Heart left ventricle (tissue), 16 donors: ENCODE measurements at regions not wholly inside any gene's neighbourhood (a gene's known extent, or its start where the extent isn't known, plus 50 kb on each side); places are given as distances from the start of the nearest gene placed in this dataset.

Source experiments
- ATAC-seq, 4 donors: fragments of 200-7000 bp; cut with Tn5 transposase; one replicate each; pipeline ENCODE4 v1.9.1; 2020 to 2022; ENCODE audit warnings: moderate library complexity in 4 of 4, mild to moderate bottlenecking in 3 of 4, moderate number of reproducible peaks in 1 of 4
- DNase-seq, 5 donors: peaks; one replicate each; pipeline ENCODE4 v3.0.0-alpha.2; 2020
- H3K27ac ChIP-seq, 12 donors: fragments of 200-600 bp; sonication (generic) in 4 of 12; one replicate each; pipeline versions ENCODE4 v1.5.0 to v1.8.0; 2016 to 2022; ENCODE audit warnings: mild to moderate bottlenecking in 2 of 12
- H3K27me3 ChIP-seq, 9 donors: fragments of 200-600 bp; sonication (generic) in 2 of 9; one replicate each; pipeline versions ENCODE4 v1.5.1 to v1.8.0; 2016 to 2022; ENCODE audit warnings: mild to moderate bottlenecking in 3 of 9
- H3K36me3 ChIP-seq, 9 donors: fragments of 200-600 bp; sonication (generic) in 2 of 9; one replicate each; pipeline versions ENCODE4 v1.5.0 to v1.8.0; 2018 to 2022; ENCODE audit warnings: mild to moderate bottlenecking in 2 of 9
- H3K4me1 ChIP-seq, 12 donors: fragments of 200-600 bp; sonication (generic) in 4 of 12; one replicate each; pipeline versions ENCODE4 v1.5.0 to v1.8.0; 2016 to 2022; ENCODE audit warnings: mild to moderate bottlenecking in 3 of 12
- H3K4me3 ChIP-seq, 12 donors: fragments of 200-600 bp; sonication (generic) in 4 of 12; one replicate each; pipeline versions ENCODE4 v1.5.0 to v1.8.0; 2017 to 2022; ENCODE audit warnings: mild to moderate bottlenecking in 9 of 12, moderate library complexity in 4 of 12
- H3K9me3 ChIP-seq, 12 donors: fragments of 200-600 bp; sonication (generic) in 4 of 12; one replicate each; pipeline versions ENCODE4 v1.5.0 to v1.8.0; 2016 to 2022; ENCODE audit warnings: mild to moderate bottlenecking in 1 of 12
- CTCF ChIP-seq, 12 donors: fragments of 200-600 bp; sonication (generic) in 4 of 12; IDR thresholded peaks; one replicate each; pipeline versions ENCODE4 v1.5.0 to v1.8.0; 2018 to 2022; ENCODE audit warnings: antibody characterized with exemption in 12 of 12, mild to moderate bottlenecking in 5 of 12
- POLR2A ChIP-seq, 2 donors: fragments of 450-650 bp; IDR thresholded peaks; one replicate each; pipeline ENCODE4 v1.6.1; 2017; ENCODE audit warnings: antibody characterized with exemption in 2 of 2, mild to moderate bottlenecking in 2 of 2, moderate library complexity in 2 of 2
- WGBS, 4 donors: extraction: QIAGEN DNeasy Blood & Tissue Kit in 2 of 4; methylation state at CpG; one replicate each; pipeline versions ENCODE4 v1.1.5 to v1.1.7; 2013 to 2018; 5-methylcytosine and 5-hydroxymethylcytosine counted together
- intact Hi-C, 10 donors: fragments of 100-400 bp; cut with DNase I; formaldehyde crosslinking; loops; one replicate each; pipeline versions ENCODE4 v1.11.1 to v1.14.2; 2022
- donor health status: ischemic (EF 13 %, LVEDD 7.1; RV severe dilation, severe dysfunction).
- donor health status: healthy with polysubstance abuse.
- donor health status: DM: no; HTN: yes; CAD: no.
- donor health status: DM: no; HTN: no; CAD: no.
- donor health status: ischemic (EF 25% LVEDD 6.9; RV normal size, moderate dysfunction).
- donor health status: ischemic (EF 25% LVEDD 5.7; RV mildly dilated, moderate dysfunction).
- donor health status: healthy.
- donor health status: DM: yes; HTN: yes; CAD: no.
- donor health status: ischemic (EF 35%, LVEDD 5.7; RV mildly dilated, moderate dysfunction).
- donor health status: nonischemic (EF 11% LVEDD 7.7; RV severe dilation, severe dysfunction).
- donor health status: DM: yes; HTN: yes; CAD: no.
- donor health status: PGD.
- donor health status: ischemic (EF 29% LVEDD 5.4; RV normal size, mild dysfunction).
- donor health status: nonischemic (EF 23%, LVEDD 6.1; RV moderate dilation, normal function).

- TF ChIP-seq CTCF (IDR thresholded peaks at IDR 0.05), result no peak
- no peak for TF ChIP-seq POLR2A (IDR thresholded peaks at IDR 0.05)
- H3K4me1 ChIP-seq, result no peaks in the 10 kb centered on the region
- H3K36me3 ChIP-seq, result no peaks in the 10 kb centered on the region
- ATAC-seq (no peak), DNase-seq (no peak)
- no peak overlapping the region for H3K27ac ChIP-seq
- intact Hi-C loops, result loop anchor here in 1 of 10 donors (10.0 kb wide), 1 partner anchor 55 kb away; no protein-coding TSS in a partner anchor
- 83 to 96% (median 93%) methylated on average over 2 of the region's 2 CpGs for WGBS, 4 donors
- H3K9me3 ChIP-seq, result no peaks in the 10 kb centered on the region
- no peak overlapping the region for H3K4me3 ChIP-seq
- H3K27me3 ChIP-seq, result no peaks in the 10 kb centered on the region
These were observed 479.7 kb downstream of the DNAJB9 start for GRCh38 chr7:109049366-109049765.

- no peak for DNase-seq
- Histone ChIP-seq H3K27me3 (no peaks in the 10 kb centered on the region), H3K4me3 (no peak overlapping the region)
These were observed 489.4 kb downstream of the DNAJB9 start for GRCh38 chr7:109059089-109059488.

DNA sequence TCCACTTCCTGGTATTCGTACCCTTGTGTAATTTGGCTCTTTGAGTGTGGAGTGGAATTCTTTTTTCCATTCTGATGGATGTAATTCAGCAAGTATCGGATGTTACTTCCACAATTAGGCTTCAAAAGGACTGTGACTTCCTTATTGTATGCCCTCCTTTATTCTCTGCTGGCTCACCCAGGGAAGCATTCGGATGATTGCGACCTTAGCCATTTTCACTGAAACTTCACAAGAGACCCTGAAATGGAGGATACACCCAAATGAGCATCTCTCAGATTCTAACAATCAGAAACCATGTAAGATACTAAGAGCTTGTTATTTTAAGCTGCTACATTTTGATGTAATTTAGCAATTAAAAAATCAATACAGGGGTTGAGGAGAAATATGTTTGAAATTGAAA is 493.1 kb downstream of the DNAJB9 start:
- no peaks in the 10 kb centered on the region for H3K9me3 ChIP-seq
- 78 to 84% (median 82%) methylated on average over 4 of the region's 4 CpGs for WGBS, 4 donors
- no peak for TF ChIP-seq CTCF (IDR thresholded peaks at IDR 0.05)
- no peak for TF ChIP-seq POLR2A (IDR thresholded peaks at IDR 0.05)
- H3K27ac ChIP-seq, result no peak overlapping the region
- intact Hi-C loops, result no loop called here
- DNase-seq (no peak), ATAC-seq (no peak)
- no peaks in the 10 kb centered on the region for H3K4me1 ChIP-seq
- no peak overlapping the region for H3K4me3 ChIP-seq
- no peaks in the 10 kb centered on the region for H3K36me3 ChIP-seq
- H3K27me3 ChIP-seq, result no peaks in the 10 kb centered on the region

More at GRCh38 chr7:109059089-109059488, 489.4 kb downstream of the DNAJB9 start:
- H3K36me3 ChIP-seq, result no peaks in the 10 kb centered on the region
- H3K4me1 ChIP-seq, result no peaks in the 10 kb centered on the region
- intact Hi-C loops, result no loop called here
- H3K9me3 ChIP-seq, result no peaks in the 10 kb centered on the region
- TF ChIP-seq POLR2A (IDR thresholded peaks at IDR 0.05) (no peak), CTCF (IDR thresholded peaks at IDR 0.05) (no peak)
- H3K27ac ChIP-seq, result no peak overlapping the region
- peak in 1 of 4 donors; percentile 20 for ATAC-seq
- 80 to 100% (median 93%) methylated on average over 1 of the region's 1 CpG; no CpG with 5 or more reads in 1 of the 4 donors for WGBS, 4 donors

DNA sequence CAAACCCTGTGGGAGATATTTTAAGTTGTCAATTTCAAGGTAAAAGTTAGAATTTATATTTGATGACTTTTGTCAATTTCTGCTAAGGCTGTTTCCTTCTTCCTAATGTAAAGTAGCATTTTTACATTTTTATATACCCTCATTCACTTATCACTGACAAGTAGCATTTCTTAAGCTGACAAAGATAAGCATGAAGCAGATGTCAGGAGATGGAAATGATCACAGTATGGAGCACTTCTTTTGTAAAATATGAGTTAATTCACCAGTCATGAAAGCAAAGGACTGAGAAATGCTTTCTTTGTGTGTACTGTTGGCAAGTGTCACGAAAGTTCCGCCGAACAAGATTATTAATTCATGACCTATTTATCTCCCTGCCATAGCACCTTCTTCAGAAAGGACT is 503.9 kb downstream of the DNAJB9 start:
- no peak overlapping the region for H3K4me3 ChIP-seq
- no peaks in the 10 kb centered on the region for H3K4me1 ChIP-seq
- no peaks in the 10 kb centered on the region for H3K36me3 ChIP-seq
- 89 to 94% (median 92%) methylated on average over 3 of the region's 3 CpGs for WGBS, 4 donors
- intact Hi-C loops, result no loop called here
- TF ChIP-seq CTCF (IDR thresholded peaks at IDR 0.05) (no peak), POLR2A (IDR thresholded peaks at IDR 0.05) (no peak)
- H3K9me3 ChIP-seq, result no peaks in the 10 kb centered on the region
- no peak overlapping the region for H3K27ac ChIP-seq
- DNase-seq (no peak), ATAC-seq (no peak)
- H3K27me3 ChIP-seq, result no peaks in the 10 kb centered on the region
